ENCODE measurements at regions not wholly inside any gene's neighbourhood (a gene's known extent, or its start where the extent isn't known, plus 50 kb on each side); places are given as distances from the start of the nearest gene placed in this dataset.
"Not testable (repeated sequence)": the region's sequence is repeated elsewhere in the genome, so short reads cannot be mapped to it uniquely, and the experiment has no call there.

DNA sequence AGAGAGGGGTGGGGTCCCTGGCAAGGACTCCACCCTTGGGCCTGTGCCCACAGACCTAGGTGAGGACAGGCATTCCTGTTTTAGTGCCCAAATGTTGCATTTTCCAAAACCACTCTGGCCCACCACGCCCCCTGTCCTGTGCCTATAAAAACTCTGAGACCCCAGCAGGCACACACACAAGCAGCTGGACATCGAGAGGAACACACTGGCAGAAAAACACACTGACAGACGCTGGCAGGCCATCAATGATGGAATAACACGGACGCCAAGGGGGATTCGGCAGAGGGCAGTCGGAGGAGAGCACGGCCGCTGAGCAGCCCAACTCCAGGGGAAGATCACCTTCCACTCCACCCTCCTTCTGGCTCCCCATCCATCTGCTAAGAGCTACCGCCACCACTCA, 386.9 kb upstream of the AUTS2 start:
- no peak overlapping the region for H3K27ac ChIP-seq (ENCODE audit: low read depth, low read length)

DNA sequence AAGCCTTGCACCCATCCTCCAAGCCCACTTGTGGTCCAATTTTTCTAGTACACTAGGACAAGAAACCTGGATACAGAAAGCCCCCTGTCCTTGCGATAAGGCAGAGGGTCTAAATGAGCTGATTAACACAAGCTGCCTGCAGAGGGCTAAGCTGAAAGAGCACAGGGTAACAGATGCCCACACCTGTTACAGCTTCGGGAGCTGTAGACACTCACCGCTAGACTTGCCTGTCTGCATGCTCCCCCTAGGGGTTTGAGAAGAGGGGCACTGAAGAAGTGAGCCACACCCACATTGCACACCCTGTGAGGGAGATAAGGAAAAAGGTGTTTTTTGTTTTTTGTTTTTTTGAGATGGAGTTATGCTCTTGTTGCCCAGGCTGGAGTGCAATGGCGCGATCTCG, 386.5 kb upstream of the AUTS2 start:
- no peaks in the 10 kb centered on the region for H3K36me3 ChIP-seq (ENCODE audit: control insufficient read depth, low read length)
- H3K9me2 ChIP-seq (replicated peaks; ENCODE audit: control insufficient read depth, low read length), result no peaks in the 10 kb centered on the region
- no peak overlapping the region for H3K27ac ChIP-seq (ENCODE audit: low read depth, low read length)
- no peak overlapping the region for H3K4me2 ChIP-seq (ENCODE audit: low read length)
- H4K20me1 ChIP-seq (ENCODE audit: control insufficient read depth, insufficient read depth, low read depth, low read length), result 0 out of 2 replicates have a peak, but pooled peaks cover 3% of the 10 kb centered on the region
- no peak overlapping the region for H3K4me3 ChIP-seq (ENCODE audit: low read length)
- H3K79me2 ChIP-seq (ENCODE audit: control insufficient read depth, low read length), result no peaks in the 10 kb centered on the region
- no peaks in the 10 kb centered on the region for H3F3A ChIP-seq (ENCODE audit: control insufficient read depth, insufficient read depth)
- TF ChIP-seq, protein P1, sequence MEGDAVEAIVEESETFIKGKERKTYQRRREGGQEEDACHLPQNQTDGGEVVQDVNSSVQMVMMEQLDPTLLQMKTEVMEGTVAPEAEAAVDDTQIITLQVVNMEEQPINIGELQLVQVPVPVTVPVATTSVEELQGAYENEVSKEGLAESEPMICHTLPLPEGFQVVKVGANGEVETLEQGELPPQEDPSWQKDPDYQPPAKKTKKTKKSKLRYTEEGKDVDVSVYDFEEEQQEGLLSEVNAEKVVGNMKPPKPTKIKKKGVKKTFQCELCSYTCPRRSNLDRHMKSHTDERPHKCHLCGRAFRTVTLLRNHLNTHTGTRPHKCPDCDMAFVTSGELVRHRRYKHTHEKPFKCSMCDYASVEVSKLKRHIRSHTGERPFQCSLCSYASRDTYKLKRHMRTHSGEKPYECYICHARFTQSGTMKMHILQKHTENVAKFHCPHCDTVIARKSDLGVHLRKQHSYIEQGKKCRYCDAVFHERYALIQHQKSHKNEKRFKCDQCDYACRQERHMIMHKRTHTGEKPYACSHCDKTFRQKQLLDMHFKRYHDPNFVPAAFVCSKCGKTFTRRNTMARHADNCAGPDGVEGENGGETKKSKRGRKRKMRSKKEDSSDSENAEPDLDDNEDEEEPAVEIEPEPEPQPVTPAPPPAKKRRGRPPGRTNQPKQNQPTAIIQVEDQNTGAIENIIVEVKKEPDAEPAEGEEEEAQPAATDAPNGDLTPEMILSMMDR (IDR thresholded peaks at IDR 0.05; ENCODE audit: low read depth, low read length, poor library complexity, severe bottlenecking), result peak; percentile 74
- TF ChIP-seq EZH2phosphoT487 (IDR thresholded peaks at IDR 0.05; ENCODE audit: borderline replicate concordance, low read length), result no peak
- no peaks in the 10 kb centered on the region for H3K9me3 ChIP-seq (ENCODE audit: control insufficient read depth, insufficient read depth, low read length)
- no peaks in the 10 kb centered on the region for H3K27me3 ChIP-seq (ENCODE audit: control insufficient read depth, low read length)
- H3K4me1 ChIP-seq (ENCODE audit: control insufficient read depth, low read length), result peaks cover 22% of the 10 kb centered on the region

More for the DNA sequence above, 386.9 kb upstream of the AUTS2 start:
- Histone ChIP-seq H3K4me3 (ENCODE audit: low read length) (no peak overlapping the region), H3K27me3 (ENCODE audit: control insufficient read depth, low read length) (no peaks in the 10 kb centered on the region), H3K9me2 (replicated peaks; ENCODE audit: control insufficient read depth, low read length) (no peaks in the 10 kb centered on the region), H3K79me2 (ENCODE audit: control insufficient read depth, low read length) (no peaks in the 10 kb centered on the region), H3F3A (ENCODE audit: control insufficient read depth, insufficient read depth) (no peaks in the 10 kb centered on the region), H3K4me1 (ENCODE audit: control insufficient read depth, low read length) (peaks cover 22% of the 10 kb centered on the region), H3K36me3 (ENCODE audit: control insufficient read depth, low read length) (no peaks in the 10 kb centered on the region), H4K20me1 (ENCODE audit: control insufficient read depth, insufficient read depth, low read depth, low read length) (0 out of 2 replicates have a peak, but pooled peaks cover 3% of the 10 kb centered on the region), H3K9me3 (ENCODE audit: control insufficient read depth, insufficient read depth, low read length) (no peaks in the 10 kb centered on the region), H3K4me2 (ENCODE audit: low read length) (no peak overlapping the region)
- TF ChIP-seq EZH2phosphoT487 (IDR thresholded peaks at IDR 0.05; ENCODE audit: borderline replicate concordance, low read length), result no peak
- TF ChIP-seq, protein P1 (IDR thresholded peaks at IDR 0.05; ENCODE audit: low read depth, low read length, poor library complexity, severe bottlenecking), result no peak

GRCh38 chr7:69213878-69214277, 384.4 kb upstream of the AUTS2 start:
- TF ChIP-seq, protein P1 (IDR thresholded peaks at IDR 0.05; ENCODE audit: low read depth, low read length, poor library complexity, severe bottlenecking), result no peak
- no peak for TF ChIP-seq EZH2phosphoT487 (IDR thresholded peaks at IDR 0.05; ENCODE audit: borderline replicate concordance, low read length)
- Histone ChIP-seq H3F3A (ENCODE audit: control insufficient read depth, insufficient read depth) (no peaks in the 10 kb centered on the region), H3K4me3 (ENCODE audit: low read length) (no peak overlapping the region), H3K27ac (ENCODE audit: low read depth, low read length) (no peak overlapping the region), H3K4me2 (ENCODE audit: low read length) (no peak overlapping the region), H3K4me1 (ENCODE audit: control insufficient read depth, low read length) (peaks cover 16% of the 10 kb centered on the region), H3K9me2 (replicated peaks; ENCODE audit: control insufficient read depth, low read length) (no peaks in the 10 kb centered on the region), H3K9me3 (ENCODE audit: control insufficient read depth, insufficient read depth, low read length) (no peaks in the 10 kb centered on the region), H3K27me3 (ENCODE audit: control insufficient read depth, low read length) (no peaks in the 10 kb centered on the region), H3K79me2 (ENCODE audit: control insufficient read depth, low read length) (no peaks in the 10 kb centered on the region), H4K20me1 (ENCODE audit: control insufficient read depth, insufficient read depth, low read depth, low read length) (0 out of 2 replicates have a peak, but pooled peaks cover 3% of the 10 kb centered on the region), H3K36me3 (ENCODE audit: control insufficient read depth, low read length) (no peaks in the 10 kb centered on the region)

DNA sequence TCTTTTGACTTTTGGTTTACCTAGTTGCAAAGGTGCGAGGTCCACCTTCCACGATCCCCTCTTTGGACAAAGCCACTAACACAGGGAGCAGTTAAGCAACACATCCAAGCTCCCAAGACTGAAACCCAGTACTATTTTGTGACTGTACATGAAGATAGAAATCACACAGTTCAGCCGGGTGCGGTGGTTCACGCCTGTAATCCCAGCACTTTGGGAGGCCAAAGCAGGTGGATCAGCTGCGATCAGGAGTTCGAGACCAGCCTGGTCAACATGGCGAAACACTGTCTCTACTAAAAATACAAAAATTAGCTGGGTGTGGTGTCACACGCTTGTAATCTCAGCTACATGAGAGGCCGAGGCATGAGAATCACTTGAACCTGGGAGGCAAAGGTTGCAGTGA, 382.8 kb upstream of the AUTS2 start:
- H3K4me2 ChIP-seq (ENCODE audit: low read length); H3K27ac ChIP-seq (ENCODE audit: low read depth, low read length); H3K9me3 ChIP-seq (ENCODE audit: control insufficient read depth, insufficient read depth, low read length); H3K4me3 ChIP-seq (ENCODE audit: low read length); H3K9me2 ChIP-seq (replicated peaks; ENCODE audit: control insufficient read depth, low read length); H3K27me3 ChIP-seq (ENCODE audit: control insufficient read depth, low read length); H4K20me1 ChIP-seq (ENCODE audit: control insufficient read depth, insufficient read depth, low read depth, low read length); H3K36me3 ChIP-seq (ENCODE audit: control insufficient read depth, low read length); H3F3A ChIP-seq (ENCODE audit: control insufficient read depth, insufficient read depth); H3K79me2 ChIP-seq (ENCODE audit: control insufficient read depth, low read length): not testable (repeated sequence)
- H3K4me1 ChIP-seq (ENCODE audit: control insufficient read depth, low read length), result peaks cover 10% of the 10 kb centered on the region

Data from DOHH2 (cell line).